Stimulated activated CD8-positive, alpha-beta memory T cell treated with anti-CD3 and anti-CD28 coated beads, Interleukin-2, amount 100 ng/mL, for 48 hours (primary cell): ENCODE measurements at regions not wholly inside any gene's neighbourhood (a gene's known extent, or its start where the extent isn't known, plus 50 kb on each side); places are given as distances from the start of the nearest gene placed in this dataset.

Experiments
- DNase-seq, 2 donors: peaks; one replicate each; pipeline ENCODE4 v3.0.0-alpha.2; 2020; ENCODE audit warnings: low read depth in 2 of 2

- DNase-seq, result no peak
Observed at GRCh38 chr13:22178878-22179277, 508.0 kb downstream of the FGF9 start.

GRCh38 chr13:22187329-22187728 is 516.5 kb downstream of the FGF9 start:
- no peak for DNase-seq

GRCh38 chr13:22189176-22190048 is 518.5 kb downstream of the FGF9 start:
- no peak for DNase-seq

GRCh38 chr13:22193070-22193469 is 522.2 kb downstream of the FGF9 start:
- no peak for DNase-seq

GRCh38 chr13:22194106-22194805 is 523.4 kb downstream of the FGF9 start:
- DNase-seq, result no peak

- DNase-seq, result no peak
Observed at GRCh38 chr13:22195726-22196125, 524.9 kb downstream of the FGF9 start.

- no peak for DNase-seq
Observed at GRCh38 chr13:22196777-22197176, 525.9 kb downstream of the FGF9 start.

GRCh38 chr13:22198001-22198400 is 527.1 kb downstream of the FGF9 start:
- DNase-seq, result no peak

GRCh38 chr13:22198641-22199217 is 527.9 kb downstream of the FGF9 start:
- DNase-seq, result no peak

- DNase-seq, result no peak
Observed at GRCh38 chr13:22200440-22200839, 529.6 kb downstream of the FGF9 start.

- no peak for DNase-seq
Observed at GRCh38 chr13:22201375-22201925, 530.6 kb downstream of the FGF9 start.

GRCh38 chr13:22210134-22210930 is 539.5 kb downstream of the FGF9 start:
- no peak for DNase-seq

- no peak for DNase-seq
Observed at GRCh38 chr13:22211876-22212275, 541.0 kb downstream of the FGF9 start.

GRCh38 chr13:22212576-22212975 is 541.7 kb downstream of the FGF9 start:
- no peak for DNase-seq

GRCh38 chr13:22214184-22214583 is 543.3 kb downstream of the FGF9 start:
- DNase-seq, result no peak

GRCh38 chr13:22218797-22219196 is 547.9 kb downstream of the FGF9 start:
- no peak for DNase-seq

- DNase-seq, result no peak
Observed at GRCh38 chr13:22219709-22220108, 548.8 kb downstream of the FGF9 start.

GRCh38 chr13:22220151-22221135 is 549.6 kb downstream of the FGF9 start:
- DNase-seq, result no peak

- DNase-seq, result no peak
Observed at GRCh38 chr13:22223411-22223810, 552.5 kb downstream of the FGF9 start.

- no peak for DNase-seq
Observed at GRCh38 chr13:22226086-22226485, 555.2 kb downstream of the FGF9 start.
